Islet of Langerhans (tissue), 1 donor: ENCODE measurements at regions not wholly inside any gene's neighbourhood (a gene's known extent, or its start where the extent isn't known, plus 50 kb on each side); places are given as distances from the start of the nearest gene placed in this dataset.
"Not testable (repeated sequence)": the region's sequence is repeated elsewhere in the genome, so short reads cannot be mapped to it uniquely, and the experiment has no call there.

Experiments used
- FAIRE-seq: peaks from one replicate; lab custom pipeline; 2011; peaks lifted over from hg19 to GRCh38; lab: Jason Lieb, UNC

DNA sequence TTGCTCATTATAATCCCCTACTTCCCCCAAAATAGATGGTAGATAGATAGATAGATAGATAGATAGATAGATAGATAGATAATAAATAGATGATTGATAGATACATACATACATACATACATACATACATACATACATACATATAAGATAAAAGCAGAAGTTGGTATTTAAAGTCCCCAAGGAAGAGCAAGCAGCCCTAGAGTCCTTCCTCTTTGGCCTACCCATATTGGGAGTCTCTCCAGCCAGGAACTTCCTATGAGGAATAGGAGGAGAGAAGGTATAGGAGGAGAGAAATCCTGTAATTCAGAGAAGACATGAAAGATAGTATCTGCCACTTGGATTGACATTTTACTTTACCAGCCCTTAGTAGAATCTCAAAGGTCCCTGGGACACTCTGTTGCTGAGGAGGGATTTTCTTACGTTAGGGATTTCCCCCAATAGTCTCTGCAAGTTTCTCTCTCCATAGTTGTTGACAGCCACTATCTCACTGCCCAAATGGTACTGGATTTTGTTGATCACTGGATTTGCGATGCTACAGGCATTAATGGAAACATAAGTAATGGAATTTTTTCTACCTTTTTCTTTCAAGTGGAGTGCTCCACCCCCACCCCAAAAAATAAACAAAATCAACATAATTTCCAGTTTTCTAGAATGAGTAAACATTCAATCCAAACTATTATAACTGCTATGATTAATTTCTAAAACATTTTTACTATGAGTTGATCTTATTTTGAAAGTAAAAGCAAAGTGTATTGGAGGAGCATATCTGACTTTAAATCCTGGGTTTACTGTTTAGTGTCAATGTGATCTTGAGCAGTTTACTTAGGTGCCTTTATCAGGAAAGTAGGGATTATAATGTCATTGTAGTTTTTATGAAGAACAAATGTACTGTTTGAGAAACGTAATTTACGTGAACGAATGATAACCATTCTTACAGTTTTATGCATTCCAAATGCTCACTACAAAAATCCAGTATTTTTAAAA, 93.2 kb upstream of the TNFSF4 start:
- FAIRE-seq = no peak

DNA sequence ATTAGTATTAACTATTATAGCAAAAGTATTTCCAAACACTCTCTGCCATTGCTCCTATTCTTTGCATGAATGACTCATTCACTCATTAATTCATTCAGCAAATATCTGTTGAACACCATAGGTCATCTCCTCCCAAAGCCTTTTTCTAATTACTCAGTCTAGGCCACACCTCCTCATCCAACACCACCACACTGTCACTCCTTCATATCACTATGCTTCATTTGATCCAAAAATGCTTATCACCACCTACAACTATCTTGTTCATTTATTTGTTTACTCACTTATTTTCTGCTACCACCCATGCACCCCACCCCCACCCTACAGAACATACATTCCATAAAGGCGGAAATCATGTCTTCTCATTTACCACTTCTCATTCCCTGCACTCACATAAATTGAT, 94.4 kb upstream of the TNFSF4 start:
- no peak for FAIRE-seq

DNA sequence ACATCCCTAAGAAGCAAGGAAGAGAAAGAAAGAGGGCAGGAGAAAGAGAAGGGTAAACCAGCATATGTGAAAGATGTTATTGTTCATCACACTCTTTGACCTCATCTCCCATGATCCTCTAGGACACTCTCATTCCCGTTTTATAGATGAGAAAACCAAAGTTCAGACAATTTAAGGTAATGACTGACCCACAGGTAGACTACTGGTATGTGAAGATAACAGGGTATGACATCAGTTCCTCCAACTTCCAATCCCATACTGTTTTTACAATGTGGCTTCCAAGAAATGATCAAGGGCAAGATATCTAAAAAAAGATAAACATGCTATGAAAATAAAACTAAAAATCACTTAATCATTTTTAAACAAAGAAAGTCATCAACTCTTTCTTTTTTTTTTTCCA, 95.2 kb upstream of the TNFSF4 start:
- FAIRE-seq = no peak

DNA sequence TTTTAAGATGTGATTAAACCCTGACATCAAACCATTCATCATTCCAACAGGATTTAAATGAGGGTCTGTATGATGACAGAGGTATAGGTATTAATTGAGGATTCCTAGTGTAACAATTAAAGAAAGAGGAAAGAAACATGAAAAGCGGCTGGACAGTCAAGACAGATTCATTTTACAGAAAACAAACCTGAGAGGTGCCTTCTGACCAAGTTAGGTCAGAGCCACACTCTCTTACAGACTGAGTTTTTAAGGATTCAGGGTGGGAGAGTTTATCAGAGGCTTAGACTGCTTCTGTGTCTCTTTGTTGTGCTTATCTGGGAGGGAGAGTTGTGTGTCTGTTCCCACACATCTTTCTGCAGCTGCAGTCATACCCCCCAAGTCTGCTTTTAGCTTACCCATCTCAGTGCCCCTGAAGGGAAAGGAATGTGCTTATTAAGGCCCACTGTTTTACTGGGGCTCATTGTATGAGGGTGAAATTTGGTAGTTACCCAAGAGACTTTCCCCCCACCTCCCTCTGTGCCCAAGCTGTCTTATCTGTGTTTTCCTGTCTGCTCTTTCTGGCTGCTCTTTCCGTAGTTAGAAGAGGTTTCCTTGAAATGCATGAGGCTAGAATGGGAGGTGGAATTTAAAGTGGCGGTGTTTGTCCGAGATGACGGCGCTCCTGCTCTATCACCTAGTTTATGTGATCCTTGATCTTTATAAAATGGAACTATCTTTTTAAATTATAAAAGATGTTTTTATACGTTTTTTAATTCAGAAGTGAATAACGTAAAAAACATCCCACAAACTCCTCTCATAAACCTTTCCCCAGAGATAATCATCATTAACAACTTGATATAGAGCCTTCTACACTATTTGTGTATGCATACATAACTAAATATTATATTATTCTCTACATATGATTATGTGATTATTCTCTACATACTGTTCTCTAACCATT, 96.0 kb upstream of the TNFSF4 start:
- FAIRE-seq = no peak

DNA sequence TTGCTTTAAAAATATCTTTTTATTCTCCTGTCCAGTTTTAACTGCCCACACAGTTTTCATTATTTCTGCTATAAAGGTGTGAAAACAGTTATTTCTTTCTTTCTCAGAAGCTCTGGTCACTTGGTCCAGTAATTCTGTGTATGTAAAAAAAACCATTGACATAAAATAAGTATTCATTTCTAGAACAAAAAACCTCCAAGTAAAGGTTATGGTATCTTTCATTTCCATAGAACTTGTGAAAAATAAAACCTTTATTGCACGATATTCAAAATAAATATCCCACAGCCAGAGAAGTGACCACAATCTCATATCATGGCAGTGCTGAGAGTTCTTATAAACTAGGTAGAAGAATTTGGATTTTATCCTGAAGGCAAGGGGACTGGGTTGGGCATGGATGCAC, 96.9 kb upstream of the TNFSF4 start:
- FAIRE-seq = no peak

DNA sequence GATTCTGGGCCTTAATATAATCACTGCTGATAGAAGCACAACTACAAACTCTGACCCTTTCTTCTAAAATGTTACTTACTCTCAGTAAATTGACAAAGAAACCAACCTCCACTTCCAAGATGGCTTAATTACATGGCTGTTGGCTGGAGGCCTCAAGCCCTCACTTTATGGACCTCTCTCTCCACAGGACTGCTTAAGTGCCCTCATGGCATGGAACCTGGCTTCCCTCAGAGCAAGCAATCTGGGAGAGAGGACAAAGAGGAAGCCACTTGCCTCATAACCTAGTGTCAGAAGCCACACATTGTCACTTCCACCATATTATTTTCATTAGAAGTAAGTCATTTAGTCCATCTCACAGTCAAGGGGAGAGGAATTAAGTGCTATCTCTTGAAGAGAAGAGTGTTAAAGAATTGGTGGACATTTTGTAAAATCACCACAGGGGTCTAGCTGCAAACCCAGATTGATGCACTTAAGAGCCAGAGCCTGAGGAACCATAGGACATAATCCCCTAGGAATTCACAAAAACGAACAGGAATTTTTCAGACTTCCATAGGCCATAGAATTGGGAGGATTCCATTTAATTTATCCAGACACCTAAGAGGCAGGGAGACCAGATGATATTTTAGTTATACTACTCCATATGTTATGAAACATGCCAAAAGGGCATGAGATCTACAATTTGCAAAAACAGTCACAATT, 97.5 kb upstream of the TNFSF4 start:
- no peak for FAIRE-seq

DNA sequence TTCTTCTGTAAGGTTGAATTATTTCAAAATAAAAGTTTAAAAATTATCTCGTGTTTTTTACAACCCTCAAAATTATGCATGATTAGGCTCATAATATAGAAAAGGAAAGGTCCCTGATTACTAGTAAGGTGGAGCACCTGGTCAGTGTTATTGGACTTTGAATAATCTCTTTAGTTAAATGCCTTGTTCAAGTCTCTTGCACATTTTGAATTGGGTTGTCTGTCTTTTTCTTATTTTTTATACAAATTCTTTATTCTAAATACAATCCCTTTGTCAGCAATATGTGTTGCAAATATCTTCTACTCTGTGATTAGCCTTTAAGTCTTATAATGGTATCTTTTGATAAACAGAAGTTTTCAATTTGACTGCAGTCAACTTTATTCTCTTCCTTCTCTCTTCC, 100.7 kb upstream of the TNFSF4 start:
- no peak for FAIRE-seq

DNA sequence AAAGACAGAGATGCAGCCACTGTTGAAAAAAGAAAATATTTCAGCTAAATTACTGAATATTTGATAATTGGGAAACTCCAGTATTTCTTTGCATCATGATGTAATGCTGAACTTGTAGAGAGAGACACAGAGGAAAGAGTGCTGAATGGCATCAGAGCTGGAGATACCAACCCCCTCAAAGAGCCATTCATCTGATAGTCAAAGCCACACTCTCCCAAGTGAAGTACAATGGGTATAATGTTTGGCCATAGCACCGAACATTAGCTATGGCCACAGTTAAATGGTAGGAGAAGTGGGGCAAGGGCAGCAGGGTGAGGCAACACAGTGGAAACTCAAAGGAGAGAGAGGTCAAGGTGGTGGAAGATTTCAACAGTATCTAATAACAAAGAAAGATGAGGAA, 107.5 kb upstream of the TNFSF4 start:
- no peak for FAIRE-seq

DNA sequence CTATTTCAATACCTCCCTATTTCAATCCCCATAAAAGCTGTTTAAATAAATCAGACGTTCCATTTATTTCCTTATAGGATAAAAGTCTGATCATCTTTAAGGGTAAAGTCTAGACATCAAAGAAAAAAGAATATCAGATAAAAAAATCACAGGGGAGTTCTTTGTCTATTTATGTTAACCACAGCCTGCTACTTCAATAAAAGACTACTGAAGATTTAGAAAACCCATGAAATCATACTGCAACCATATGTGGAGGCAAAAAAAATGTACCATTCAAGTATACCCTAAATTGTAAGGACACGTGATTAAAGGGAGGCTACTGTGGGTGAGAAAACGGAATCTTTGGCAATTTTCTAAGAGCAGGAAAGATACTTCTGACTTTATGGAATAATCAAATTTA, 108.2 kb upstream of the TNFSF4 start:
- no peak for FAIRE-seq

DNA sequence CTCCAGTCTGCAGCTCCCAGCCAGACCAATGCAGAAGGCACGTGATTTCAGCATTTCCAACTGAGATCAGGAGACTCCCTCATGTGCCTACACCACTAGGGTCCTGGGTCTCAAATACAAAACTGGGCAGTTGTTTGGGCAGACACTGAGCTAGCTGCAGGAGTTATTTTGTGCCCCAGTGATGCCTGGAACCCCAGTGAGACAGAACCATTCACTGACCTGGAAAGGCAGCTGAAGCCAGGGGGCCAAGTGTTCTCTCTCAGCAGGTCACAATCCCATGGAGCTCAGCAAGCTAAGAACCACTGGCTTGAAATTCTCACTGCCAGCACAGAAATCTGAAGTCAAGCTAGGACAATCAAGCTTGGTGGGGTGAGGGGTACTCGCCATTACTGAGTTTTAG, 111.7 kb upstream of the TNFSF4 start:
- no peak for FAIRE-seq

DNA sequence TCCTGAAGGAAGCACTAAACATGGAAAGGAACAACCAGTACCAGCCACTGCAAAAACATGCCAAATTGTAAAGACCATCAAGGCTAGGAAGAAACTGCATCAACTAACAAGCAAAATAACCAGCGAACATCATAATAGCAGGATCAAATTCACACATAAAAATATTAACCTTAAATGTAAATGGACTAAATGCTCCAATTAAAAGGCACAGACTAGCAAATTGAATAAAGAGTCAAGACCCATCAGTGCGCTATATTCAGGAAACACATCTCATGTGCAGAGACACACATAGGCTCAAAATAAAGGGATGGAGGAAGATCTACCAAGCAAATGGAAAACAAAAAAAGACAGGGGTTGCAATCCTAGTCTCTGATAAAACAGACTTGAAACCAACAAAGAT, 117.2 kb upstream of the TNFSF4 start:
- not testable (repeated sequence) for FAIRE-seq

DNA sequence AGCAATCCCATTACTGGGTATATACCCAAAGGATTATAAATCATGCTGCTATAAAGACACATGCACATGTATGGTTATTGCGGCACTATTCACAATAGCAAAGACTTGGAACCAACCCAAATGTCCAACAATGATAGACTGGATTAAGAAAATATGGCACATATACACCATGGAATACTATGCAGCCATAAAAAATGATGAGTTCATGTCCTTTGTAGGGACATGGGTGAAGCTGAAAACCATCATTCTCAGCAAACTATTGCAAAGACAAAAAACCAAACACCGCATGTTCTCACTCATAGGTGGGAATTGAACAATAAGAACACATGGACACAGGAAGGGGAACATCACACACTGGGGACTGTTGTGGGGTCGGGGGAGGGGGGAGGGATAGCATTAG, 120.9 kb upstream of the TNFSF4 start:
- not testable (repeated sequence) for FAIRE-seq

DNA sequence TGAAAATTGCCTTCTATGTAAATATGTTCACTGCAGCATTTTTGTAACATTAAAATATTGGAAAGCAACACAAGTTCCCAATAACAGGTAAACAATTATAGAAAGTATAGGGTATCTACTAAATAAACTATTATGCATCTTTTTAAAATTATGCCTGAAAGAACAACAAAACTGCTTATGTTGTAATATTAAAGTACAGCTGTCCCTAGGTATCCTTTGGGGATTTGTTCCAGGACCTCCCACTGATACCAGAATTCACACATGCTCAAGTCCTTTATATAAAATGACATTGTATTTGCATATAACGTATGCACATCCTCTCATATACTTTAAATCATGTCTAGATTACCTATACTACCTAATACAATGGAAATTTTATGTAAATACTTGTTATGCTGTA, 121.8 kb upstream of the TNFSF4 start:
- FAIRE-seq = no peak

DNA sequence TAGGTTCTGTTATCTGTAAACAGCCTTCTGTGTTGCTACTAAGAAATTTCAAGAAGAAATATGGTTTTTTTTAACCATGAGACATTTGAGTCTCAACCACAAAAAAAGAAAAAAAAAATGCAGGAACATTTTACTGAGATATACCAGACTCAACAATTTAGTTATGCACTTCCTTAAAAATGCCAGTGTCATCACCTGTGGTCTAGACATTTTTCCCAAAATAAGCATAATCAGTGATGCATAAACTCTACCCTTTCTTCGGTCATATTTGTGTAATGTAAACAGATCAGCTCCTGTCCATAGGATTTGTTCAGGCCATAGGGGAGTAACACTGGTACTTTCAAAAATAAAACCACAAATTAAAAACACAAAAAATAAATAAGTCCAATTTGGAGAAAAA, 122.6 kb upstream of the TNFSF4 start:
- no peak for FAIRE-seq

DNA sequence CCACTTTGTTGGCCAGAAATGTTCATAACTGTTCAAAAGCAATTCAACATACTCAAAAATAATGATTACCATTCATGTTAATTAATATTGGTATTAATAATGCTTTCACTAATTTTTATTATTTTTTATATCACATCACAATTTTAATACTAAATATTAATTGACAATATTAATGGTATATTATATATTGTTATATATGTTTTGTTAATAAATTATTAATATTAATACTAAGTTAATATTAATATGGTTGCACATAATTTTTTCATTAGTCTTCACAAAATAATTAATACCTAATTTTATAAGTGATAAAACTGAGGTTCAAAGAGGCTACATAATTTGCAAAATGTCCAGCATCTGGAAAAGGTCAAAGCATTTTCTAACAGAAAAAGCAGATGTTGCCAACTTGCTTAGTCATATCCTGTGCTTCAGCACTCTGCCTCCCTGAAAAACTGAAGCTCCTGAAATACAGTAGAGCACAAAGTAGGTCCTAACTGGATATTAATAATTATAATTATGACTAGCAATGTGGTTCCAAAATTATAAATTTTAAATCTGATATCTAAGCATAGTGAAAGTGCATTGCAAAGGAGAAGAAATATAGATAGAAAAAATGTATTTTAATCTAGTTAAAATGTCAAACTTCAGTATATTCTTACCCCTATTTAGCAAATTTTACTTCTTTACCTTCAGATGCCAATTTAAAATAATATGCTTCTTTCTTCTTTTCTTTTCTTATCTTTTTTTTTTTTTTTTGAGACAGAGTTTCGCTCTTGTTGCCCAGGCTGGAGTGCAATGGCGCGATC, 123.2 kb upstream of the TNFSF4 start:
- no peak for FAIRE-seq

DNA sequence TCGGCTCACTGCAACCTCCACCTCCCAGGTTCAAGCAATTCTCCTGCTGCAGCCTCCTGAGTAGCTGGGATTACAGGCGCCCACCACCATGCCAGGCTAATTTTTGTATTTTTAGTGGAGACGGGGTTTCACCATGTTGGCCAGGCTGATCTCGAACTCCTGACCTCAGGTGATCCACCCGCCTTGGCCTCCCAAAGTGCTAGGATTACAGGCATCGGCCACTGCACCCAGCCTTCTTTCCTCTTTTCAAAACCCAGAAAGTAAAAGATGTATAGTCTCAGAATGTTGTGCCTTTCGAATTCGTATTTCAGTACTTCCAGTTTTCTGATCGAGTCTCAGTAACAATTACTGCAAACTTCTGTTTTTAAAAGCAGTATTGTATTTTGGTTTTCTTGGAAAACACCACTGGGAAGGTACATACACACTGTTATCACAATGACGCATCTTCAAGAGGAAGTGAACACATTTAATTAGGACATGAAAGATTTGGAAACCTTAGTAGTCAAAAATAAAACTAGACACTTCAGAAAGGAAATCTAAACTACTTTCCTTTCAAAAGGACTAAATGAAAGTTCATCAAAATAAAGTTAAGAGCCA, 123.9 kb upstream of the TNFSF4 start:
- FAIRE-seq = not testable (repeated sequence)

DNA sequence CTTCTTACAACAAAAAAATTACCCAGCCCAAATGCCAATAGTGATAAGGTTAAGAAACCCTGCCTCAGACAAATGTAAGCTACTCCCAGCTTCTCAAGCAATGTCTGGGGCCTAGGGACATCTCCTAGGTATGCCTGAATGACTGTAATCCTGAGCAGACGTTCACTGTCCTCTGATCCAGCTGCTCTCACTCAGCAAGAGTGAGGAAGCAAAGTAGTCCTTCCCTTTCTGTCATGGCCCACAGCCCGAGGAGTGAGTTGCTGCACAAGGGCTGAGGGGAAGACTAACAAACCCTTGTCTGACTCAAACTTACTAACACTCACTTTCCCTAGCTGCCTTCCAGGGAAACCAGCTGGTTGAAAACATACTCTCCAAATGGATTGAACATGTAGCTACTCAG, 124.9 kb upstream of the TNFSF4 start:
- FAIRE-seq = no peak

DNA sequence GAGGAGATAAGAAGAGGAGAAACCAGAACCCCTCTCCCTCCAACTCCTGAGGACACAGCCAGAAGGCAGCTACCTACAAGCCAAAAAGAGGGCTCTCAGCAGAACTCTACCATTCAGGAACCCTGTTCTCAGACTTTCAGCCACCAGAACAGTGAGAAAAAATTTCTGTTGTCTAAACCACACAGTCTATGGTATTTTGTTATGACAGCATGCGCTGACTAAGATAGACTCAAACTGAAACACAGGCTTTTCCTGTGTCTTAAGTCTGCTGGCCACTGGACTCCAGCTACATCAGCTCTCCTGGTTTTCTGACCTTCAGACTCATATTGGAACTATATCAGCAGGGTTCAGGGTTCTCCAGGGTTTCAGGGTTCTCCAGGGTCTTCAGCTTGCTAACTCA, 126.5 kb upstream of the TNFSF4 start:
- no peak for FAIRE-seq

DNA sequence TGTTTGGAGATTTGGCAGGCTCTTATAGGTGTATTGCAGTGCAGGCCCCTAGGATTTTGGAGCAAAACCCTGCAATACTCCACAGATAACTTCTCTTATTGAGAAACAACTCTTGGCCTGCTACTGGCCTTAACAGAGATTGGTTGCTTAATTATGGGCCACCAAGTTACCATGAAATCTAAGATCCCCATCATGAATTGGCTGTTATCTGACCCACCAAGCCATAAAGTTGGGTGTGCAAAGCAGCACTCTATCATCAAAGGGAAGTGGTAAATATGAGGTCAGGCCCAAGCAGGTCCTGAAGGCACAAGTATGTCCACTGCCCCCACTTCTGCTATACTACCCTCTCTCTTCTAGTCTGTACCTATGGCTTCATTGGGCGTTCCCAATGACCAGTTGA, 130.0 kb upstream of the TNFSF4 start:
- FAIRE-seq = no peak

DNA sequence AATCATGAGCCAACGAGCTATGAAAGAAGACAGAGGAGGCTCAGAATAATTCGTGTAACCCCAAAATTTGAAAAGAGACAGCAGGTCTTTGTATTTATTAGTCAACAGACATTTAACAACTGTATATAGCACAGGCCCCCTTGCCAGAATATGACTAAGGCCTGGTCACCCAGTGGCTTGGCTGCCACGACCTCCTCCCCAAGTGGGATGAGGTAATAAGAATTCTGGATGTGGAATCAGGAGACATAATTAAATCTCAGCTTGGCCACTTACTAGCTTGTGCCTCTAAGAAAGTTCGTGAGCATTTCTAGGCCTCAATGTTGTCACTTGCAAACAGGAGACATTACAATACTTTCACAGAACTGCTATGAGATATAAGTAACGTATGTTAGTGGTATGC, 134.2 kb upstream of the TNFSF4 start:
- FAIRE-seq = no peak

DNA sequence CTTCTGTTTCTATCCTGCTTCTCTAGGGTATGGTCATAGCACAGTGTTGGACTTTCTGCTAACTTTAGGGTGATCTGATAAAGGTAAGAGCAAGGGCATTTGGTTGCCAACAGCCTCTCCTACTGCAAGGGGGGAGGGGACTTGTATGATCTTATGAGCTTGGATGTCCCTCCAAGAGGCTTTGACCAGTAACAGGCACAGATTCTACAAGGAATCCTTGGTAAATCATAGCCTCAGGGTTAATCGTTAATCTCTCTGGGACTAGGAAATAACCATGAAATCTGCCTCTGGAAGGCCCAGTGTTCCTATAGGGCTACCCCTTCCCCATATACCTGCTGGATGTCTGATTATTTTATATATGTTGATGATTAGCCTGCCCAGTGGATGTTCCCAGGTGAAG, 134.8 kb upstream of the TNFSF4 start:
- no peak for FAIRE-seq
